GM12892 (cell line): ENCODE measurements at regions not wholly inside any gene's neighbourhood (a gene's known extent, or its start where the extent isn't known, plus 50 kb on each side); places are given as distances from the start of the nearest gene placed in this dataset.
A peak's percentile ranks its signal among the peaks of the same experiment; 100 is the strongest.

ENCODE experiments used
- DNase-seq: peaks from one replicate; pipeline ENCODE4 v3.0.0; 2011; ENCODE audit not compliant: insufficient read length
- FAIRE-seq: peaks from 2 replicates; lab custom pipeline; 2011; peaks lifted over from hg19 to GRCh38; lab: Jason Lieb, UNC
- POLR2A ChIP-seq: IDR thresholded peaks from 2 replicates; pipeline ENCODE4 v1.6.1; 2011; ENCODE audit warnings: low read depth, low read length, control low read depth
- POLR2AphosphoS5 ChIP-seq: IDR thresholded peaks from 2 replicates; pipeline ENCODE4 v1.6.1; 2011; ENCODE audit warnings: low read depth, low read length, control low read depth
- TAF1 ChIP-seq: IDR thresholded peaks from 2 replicates; pipeline ENCODE4 v1.6.1; 2011; ENCODE audit warnings: low read depth, mild to moderate bottlenecking, control low read depth, low read length, borderline replicate concordance

GRCh38 chr12:111033281-111034082 lies 113.1 kb upstream of the MYL2 start:
- FAIRE-seq (no peak), DNase-seq (no peak)
- TF ChIP-seq POLR2AphosphoS5 (no peak), TAF1 (no peak), POLR2A (no peak)

GRCh38 chr12:111032591-111032919 lies 112.2 kb upstream of the MYL2 start:
- DNase-seq (no peak), FAIRE-seq (no peak)
- TF ChIP-seq TAF1 (no peak), POLR2A (no peak), POLR2AphosphoS5 (no peak)

GRCh38 chr12:111031916-111032590 lies 111.7 kb upstream of the MYL2 start:
- FAIRE-seq (no peak), DNase-seq (no peak)
- TF ChIP-seq POLR2A: no peak
- no peak for TF ChIP-seq TAF1
- TF ChIP-seq POLR2AphosphoS5: no peak

- TF ChIP-seq TAF1: no peak
- no peak for TF ChIP-seq POLR2A
- no peak for TF ChIP-seq POLR2AphosphoS5
- DNase-seq (no peak), FAIRE-seq (no peak)
Observed at GRCh38 chr12:111030800-111031199, 110.4 kb upstream of the MYL2 start.

DNA sequence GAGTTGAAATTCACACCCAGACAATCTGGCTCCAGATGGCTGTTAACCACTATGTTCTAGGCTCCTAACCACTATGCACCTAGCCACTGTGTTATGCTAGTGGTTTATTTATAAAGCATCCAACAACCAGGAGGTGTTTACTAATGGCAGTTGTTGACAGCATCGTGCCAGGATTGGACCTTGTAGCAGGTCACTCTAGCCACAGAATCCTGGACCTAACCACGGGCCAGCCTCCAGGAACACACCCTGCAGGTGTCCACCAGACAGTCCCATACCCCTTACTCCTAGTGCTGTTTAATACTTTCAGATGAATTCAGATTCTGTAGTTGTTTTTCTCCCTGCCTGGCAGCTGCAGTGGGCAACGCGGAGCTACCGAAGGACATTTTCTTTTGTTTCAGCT lies 109.4 kb upstream of the MYL2 start:
- FAIRE-seq: no peak
- TF ChIP-seq POLR2A: no peak
- TF ChIP-seq POLR2AphosphoS5: no peak
- no peak for TF ChIP-seq TAF1
- DNase-seq: no peak

DNA sequence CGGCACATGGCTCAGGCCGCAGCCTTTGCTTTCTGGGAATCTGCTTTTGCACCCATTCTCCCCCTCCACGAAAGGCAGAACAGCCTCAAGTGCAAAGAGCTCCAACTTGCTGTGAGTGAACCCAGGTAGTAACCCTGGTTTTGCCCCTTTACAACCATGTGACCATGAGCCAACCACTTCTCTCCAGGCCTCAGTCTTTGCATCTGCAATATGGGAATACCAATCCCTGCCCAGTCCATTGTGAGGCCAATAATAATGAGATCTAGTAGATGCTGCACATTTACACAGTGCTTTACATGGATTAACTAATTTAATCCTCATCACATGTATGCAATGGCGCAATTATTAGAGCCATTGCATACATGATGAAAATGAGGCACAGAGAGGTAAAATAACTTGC lies 108.9 kb upstream of the MYL2 start:
- DNase-seq (no peak), FAIRE-seq (no peak)

GRCh38 chr12:111028830-111029229 lies 108.5 kb upstream of the MYL2 start:
- TF ChIP-seq TAF1 (no peak), POLR2A (no peak), POLR2AphosphoS5 (no peak)
- no peak for DNase-seq
- FAIRE-seq: no peak

More for the DNA sequence above, 108.9 kb upstream of the MYL2 start:
- TF ChIP-seq TAF1 (no peak), POLR2AphosphoS5 (no peak), POLR2A (no peak)

DNA sequence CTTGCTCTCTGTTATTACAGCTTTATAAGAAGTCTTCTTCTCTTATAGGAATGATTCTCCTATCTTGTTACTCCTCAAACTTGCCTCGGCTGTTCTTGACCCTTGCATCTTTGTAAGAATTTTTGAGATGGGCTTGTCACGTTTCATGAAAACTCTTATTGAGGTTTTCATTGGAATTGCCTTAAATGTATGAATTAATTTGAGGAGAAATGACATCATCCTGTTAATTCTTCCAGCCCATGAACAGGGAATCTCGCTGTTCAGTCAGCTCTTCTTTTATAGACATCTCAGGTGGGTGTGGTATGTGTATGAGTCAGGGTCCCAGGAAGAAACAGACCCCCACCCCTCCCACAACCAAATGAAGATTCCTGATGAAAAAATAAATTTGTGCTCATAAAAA lies 107.1 kb upstream of the MYL2 start:
- no peak for FAIRE-seq
- TF ChIP-seq POLR2AphosphoS5: no peak
- no peak for TF ChIP-seq POLR2A
- TF ChIP-seq TAF1: no peak
- no peak for DNase-seq

DNA sequence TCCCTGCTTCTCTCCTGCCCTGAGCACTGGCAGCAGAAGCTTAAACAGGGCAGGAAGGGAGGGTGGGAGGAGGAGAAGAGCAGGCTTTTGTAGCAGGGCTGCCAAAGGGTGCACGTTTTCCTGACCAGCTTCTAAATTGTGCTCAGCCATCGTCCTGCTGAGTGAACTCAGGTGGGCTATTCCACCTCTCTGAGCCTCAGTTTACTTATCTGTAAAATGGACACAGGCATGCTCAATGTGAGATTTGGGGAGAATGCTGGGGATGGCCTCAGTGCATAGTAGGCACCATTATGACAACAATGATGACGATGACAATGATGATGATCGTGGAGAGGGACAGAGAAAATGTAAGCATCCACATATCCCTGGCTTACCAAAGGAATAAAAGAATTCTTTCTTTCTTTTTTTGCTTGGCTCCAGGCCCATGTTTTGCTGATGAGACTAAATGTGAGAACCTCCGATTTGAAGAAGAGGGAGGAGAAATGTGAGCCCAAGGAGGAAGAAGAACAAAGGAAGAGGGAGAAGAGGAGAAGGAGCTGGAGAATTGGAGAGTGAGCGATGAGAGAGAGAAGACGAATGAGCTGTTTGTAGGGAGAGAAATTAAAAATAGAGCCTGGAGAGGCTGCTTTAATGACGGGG lies 105.5 kb upstream of the MYL2 start:
- FAIRE-seq: no peak
- TF ChIP-seq POLR2AphosphoS5 (no peak), TAF1 (no peak), POLR2A (no peak)
- no peak for DNase-seq

GRCh38 chr12:111025301-111025700 lies 104.9 kb upstream of the MYL2 start:
- TF ChIP-seq POLR2A (no peak), POLR2AphosphoS5 (no peak), TAF1 (no peak)
- FAIRE-seq (no peak), DNase-seq (no peak)

DNA sequence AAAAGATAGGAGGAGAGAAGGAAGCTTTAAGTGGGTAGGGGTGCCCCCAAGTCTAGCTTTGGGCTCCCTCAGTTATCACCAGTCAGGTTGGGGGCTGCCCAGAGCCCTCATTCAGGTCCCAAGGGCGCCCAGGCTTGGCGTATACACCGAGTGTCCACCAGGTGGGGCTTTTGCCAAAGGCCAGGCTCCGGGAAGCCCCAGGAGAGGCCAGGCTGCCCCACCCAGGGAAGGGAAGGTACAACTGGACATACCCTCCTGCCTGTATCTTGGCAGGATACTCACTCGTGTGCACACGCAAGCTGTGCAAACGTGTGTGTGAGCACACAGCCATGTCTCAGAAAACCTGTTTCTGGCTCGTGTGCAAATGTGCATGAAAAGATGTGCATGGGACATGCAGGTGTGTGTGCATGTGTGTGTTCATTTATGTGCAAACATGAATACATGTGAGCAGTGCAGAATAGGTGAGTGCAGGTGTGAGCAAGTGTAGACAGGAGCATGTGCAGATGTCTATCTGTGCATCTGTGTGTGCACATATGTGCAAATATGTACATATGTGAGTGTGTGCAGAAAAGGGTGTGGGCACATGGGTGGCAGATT lies 103.9 kb upstream of the MYL2 start:
- no peak for TF ChIP-seq POLR2A
- TF ChIP-seq TAF1: no peak
- TF ChIP-seq POLR2AphosphoS5: no peak
- FAIRE-seq (peak; percentile 27), DNase-seq (peak; percentile 58)
